HFFc6 (cell line): ENCODE measurements at regions not wholly inside any gene's neighbourhood (a gene's known extent, or its start where the extent isn't known, plus 50 kb on each side); places are given as distances from the start of the nearest gene placed in this dataset.
"Not testable (repeated sequence)": the region's sequence is repeated elsewhere in the genome, so short reads cannot be mapped to it uniquely, and the experiment has no call there.

Experiments
- DNase-seq: peaks from one replicate; pipeline ENCODE4 v3.0.0-alpha.2; 2018
- H3K27ac Mint-ChIP-seq: 2 replicates; pipeline ENCODE4 v1.8.0; 2020; ENCODE audit warnings: mild to moderate bottlenecking, mixed read lengths
- H3K27me3 Mint-ChIP-seq: 2 replicates; pipeline ENCODE4 v1.8.0; 2021; ENCODE audit warnings: mild to moderate bottlenecking, moderate library complexity, mixed read lengths; ENCODE audit not compliant: insufficient read depth
- H3K36me3 Mint-ChIP-seq: 2 replicates; pipeline ENCODE4 v1.8.0; 2021; ENCODE audit warnings: low read depth, mixed read lengths
- H3K4me1 Mint-ChIP-seq: 2 replicates; pipeline ENCODE4 v1.8.0; 2020; ENCODE audit warnings: low read depth, mixed read lengths
- H3K4me3 Mint-ChIP-seq: 2 replicates; pipeline ENCODE4 v1.8.0; 2020; ENCODE audit warnings: mild to moderate bottlenecking, moderate library complexity, mixed read lengths
- H3K9me3 Mint-ChIP-seq: 2 replicates; pipeline ENCODE4 v1.8.0; 2020; ENCODE audit warnings: mild to moderate bottlenecking, mixed read lengths
- TF ChIP-seq, protein P1 (sequence below): fragments of 200-600 bp; sonication (generic); IDR thresholded peaks from 2 replicates; pipeline ENCODE4 v1.5.0; 2021; ENCODE audit warnings: antibody characterized with exemption, mild to moderate bottlenecking

GRCh38 chr7:42567051-42567450 lies 330.0 kb upstream of the GLI3 start:
- Mint-ChIP-seq H3K9me3 (peaks cover 9% of the 10 kb centered on the region; the same call in 1 of the 2 replicates), H3K36me3 (no peaks in the 10 kb centered on the region), H3K27ac (no peak overlapping the region), H3K4me3 (no peak overlapping the region), H3K27me3 (peaks cover 10% of the 10 kb centered on the region; the same call in 1 of the 2 replicates), H3K4me1 (no peaks in the 10 kb centered on the region)
- TF ChIP-seq, protein P1, sequence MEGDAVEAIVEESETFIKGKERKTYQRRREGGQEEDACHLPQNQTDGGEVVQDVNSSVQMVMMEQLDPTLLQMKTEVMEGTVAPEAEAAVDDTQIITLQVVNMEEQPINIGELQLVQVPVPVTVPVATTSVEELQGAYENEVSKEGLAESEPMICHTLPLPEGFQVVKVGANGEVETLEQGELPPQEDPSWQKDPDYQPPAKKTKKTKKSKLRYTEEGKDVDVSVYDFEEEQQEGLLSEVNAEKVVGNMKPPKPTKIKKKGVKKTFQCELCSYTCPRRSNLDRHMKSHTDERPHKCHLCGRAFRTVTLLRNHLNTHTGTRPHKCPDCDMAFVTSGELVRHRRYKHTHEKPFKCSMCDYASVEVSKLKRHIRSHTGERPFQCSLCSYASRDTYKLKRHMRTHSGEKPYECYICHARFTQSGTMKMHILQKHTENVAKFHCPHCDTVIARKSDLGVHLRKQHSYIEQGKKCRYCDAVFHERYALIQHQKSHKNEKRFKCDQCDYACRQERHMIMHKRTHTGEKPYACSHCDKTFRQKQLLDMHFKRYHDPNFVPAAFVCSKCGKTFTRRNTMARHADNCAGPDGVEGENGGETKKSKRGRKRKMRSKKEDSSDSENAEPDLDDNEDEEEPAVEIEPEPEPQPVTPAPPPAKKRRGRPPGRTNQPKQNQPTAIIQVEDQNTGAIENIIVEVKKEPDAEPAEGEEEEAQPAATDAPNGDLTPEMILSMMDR: no peak
- no peak for DNase-seq

DNA sequence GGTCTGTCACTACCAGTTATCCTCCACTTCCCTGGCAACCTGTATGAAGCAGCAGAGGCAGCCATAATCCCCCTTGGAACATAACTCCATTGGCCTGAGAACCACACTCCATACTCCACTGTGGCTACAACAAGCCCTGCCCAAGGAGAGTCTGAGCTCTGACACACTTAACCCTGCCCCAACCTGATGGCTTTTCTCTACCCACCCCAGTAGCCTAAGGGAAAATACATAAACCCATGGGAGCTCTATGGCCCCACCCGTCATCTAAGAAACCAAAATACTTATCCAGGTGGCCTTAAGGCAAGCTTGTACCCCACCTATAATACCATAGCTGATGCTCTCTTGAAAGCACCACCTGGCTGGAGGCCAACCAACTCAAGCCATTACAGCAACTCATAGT lies 324.8 kb upstream of the GLI3 start:
- H3K27ac Mint-ChIP-seq: no peak overlapping the region

GRCh38 chr7:42560866-42561265 lies 323.9 kb upstream of the GLI3 start:
- no peak overlapping the region for H3K27ac Mint-ChIP-seq
- H3K4me1 Mint-ChIP-seq: no peaks in the 10 kb centered on the region
- peaks cover 9% of the 10 kb centered on the region; the same call in 1 of the 2 replicates for H3K9me3 Mint-ChIP-seq
- H3K36me3 Mint-ChIP-seq: no peaks in the 10 kb centered on the region
- DNase-seq: no peak
- H3K27me3 Mint-ChIP-seq: no peaks in the 10 kb centered on the region; the same call in 1 of the 2 replicates
- no peak overlapping the region for H3K4me3 Mint-ChIP-seq
- TF ChIP-seq, protein P1: no peak

More for the DNA sequence above, 324.8 kb upstream of the GLI3 start:
- no peaks in the 10 kb centered on the region for H3K36me3 Mint-ChIP-seq
- DNase-seq: no peak
- H3K4me1 Mint-ChIP-seq: no peaks in the 10 kb centered on the region
- TF ChIP-seq, protein P1: no peak
- H3K9me3 Mint-ChIP-seq: peaks cover 9% of the 10 kb centered on the region; the same call in 1 of the 2 replicates
- no peaks in the 10 kb centered on the region; the same call in 1 of the 2 replicates for H3K27me3 Mint-ChIP-seq
- H3K4me3 Mint-ChIP-seq: no peak overlapping the region

GRCh38 chr7:42554932-42555331 lies 317.9 kb upstream of the GLI3 start:
- H3K36me3 Mint-ChIP-seq, DNase-seq, H3K27ac Mint-ChIP-seq: not testable (repeated sequence)

DNA sequence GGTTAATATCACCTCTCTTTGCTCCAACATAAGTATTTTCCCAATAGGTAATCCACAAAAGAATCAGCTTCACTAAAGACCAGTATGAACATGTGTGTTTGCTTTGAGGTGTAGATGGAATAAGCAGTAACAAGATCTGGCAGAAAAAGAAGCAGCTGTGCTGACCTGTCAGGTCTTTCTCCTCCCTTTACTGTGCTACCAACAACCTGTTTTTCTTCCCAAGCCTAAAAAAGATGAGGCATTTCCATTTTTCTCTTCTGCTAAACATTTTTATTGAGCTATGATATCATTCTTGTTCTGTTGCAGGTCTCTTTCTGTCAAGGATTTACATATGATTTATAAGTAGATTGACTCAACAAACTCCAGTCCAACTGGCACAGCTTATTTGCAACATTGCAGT lies 315.2 kb upstream of the GLI3 start:
- Mint-ChIP-seq H3K4me3 (no peak overlapping the region), H3K36me3 (no peaks in the 10 kb centered on the region), H3K4me1 (no peaks in the 10 kb centered on the region), H3K9me3 (peaks cover 8% of the 10 kb centered on the region), H3K27ac (no peak overlapping the region), H3K27me3 (no peaks in the 10 kb centered on the region; the same call in none of the 2 replicates)
- DNase-seq: no peak
- TF ChIP-seq, protein P1: no peak

More at GRCh38 chr7:42554932-42555331, 317.9 kb upstream of the GLI3 start:
- not testable (repeated sequence) for H3K4me3 Mint-ChIP-seq, H3K4me1 Mint-ChIP-seq, H3K27me3 Mint-ChIP-seq, H3K9me3 Mint-ChIP-seq

GRCh38 chr7:42550706-42551470 lies 313.9 kb upstream of the GLI3 start:
- H3K27ac Mint-ChIP-seq: no peak overlapping the region
- no peak overlapping the region for H3K4me3 Mint-ChIP-seq
- H3K4me1 Mint-ChIP-seq: no peaks in the 10 kb centered on the region
- no peaks in the 10 kb centered on the region; the same call in none of the 2 replicates for H3K27me3 Mint-ChIP-seq
- TF ChIP-seq, protein P1: no peak
- no peaks in the 10 kb centered on the region for H3K36me3 Mint-ChIP-seq
- H3K9me3 Mint-ChIP-seq: peaks cover 8% of the 10 kb centered on the region
- DNase-seq: no peak
